Activated T-cell treated with anti-CD3 and anti-CD28 coated beads, Interleukin-2, amount 50 U/mL, for 72 hours (primary cell): ENCODE measurements at regions not wholly inside any gene's neighbourhood (a gene's known extent, or its start where the extent isn't known, plus 50 kb on each side); places are given as distances from the start of the nearest gene placed in this dataset.
"Not testable (repeated sequence)": the region's sequence is repeated elsewhere in the genome, so short reads cannot be mapped to it uniquely, and the experiment has no call there.

ENCODE experiments used
- ATAC-seq, 2 donors: fragments of 150-1000 bp; cut with Tn5 transposase; replicated peaks in 1 of 2; 2 replicates each; pipeline ENCODE4 v1.10.0; 2021; ENCODE audit warnings: moderate library complexity in 2 of 2, mild to moderate bottlenecking in 1 of 2
- DNase-seq, 2 donors: peaks; one replicate each; pipeline ENCODE4 v3.0.0; 2021 to 2022; ENCODE audit warnings: mixed read lengths in 1 of 2
- H3K27ac Mint-ChIP-seq: one replicate; pipeline ENCODE4 v1.8.0; 2022; ENCODE audit warnings: mild to moderate bottlenecking, moderate library complexity, mixed read lengths
- H3K27me3 Mint-ChIP-seq: one replicate; pipeline ENCODE4 v1.8.0; 2022; ENCODE audit warnings: low read depth, mixed read lengths
- H3K36me3 Mint-ChIP-seq, 2 donors: one replicate each; pipeline ENCODE4 v1.8.0; 2022; ENCODE audit warnings: mixed read lengths in 2 of 2, mild to moderate bottlenecking in 1 of 2; ENCODE audit not compliant: insufficient read depth in 2 of 2
- H3K4me1 Mint-ChIP-seq: one replicate; pipeline ENCODE4 v1.8.0; 2022; ENCODE audit warnings: low read depth, mixed read lengths
- H3K4me3 Mint-ChIP-seq, 2 donors: one replicate each; pipeline ENCODE4 v1.8.0; 2022; ENCODE audit warnings: mild to moderate bottlenecking in 2 of 2, mixed read lengths in 2 of 2, moderate library complexity in 2 of 2
- H3K9me3 Mint-ChIP-seq, 2 donors: one replicate each; pipeline ENCODE4 v1.8.0; 2022; ENCODE audit warnings: mixed read lengths in 2 of 2

- DNase-seq (peak; percentile 16 to 34), ATAC-seq (peak; percentile 83 to 90)
- Mint-ChIP-seq H3K4me1 (peaks cover 15% of the 10 kb centered on the region), H3K4me3 (peak overlapping the region; percentile 57 to 73), H3K27ac (peak overlapping the region; percentile 66), H3K36me3 (no peaks in the 10 kb centered on the region), H3K27me3 (no peaks in the 10 kb centered on the region), H3K9me3 (peaks cover 0 to 2% of the 10 kb centered on the region in 2 donors)
Observed at GRCh38 chr10:4902571-4903011, 60.6 kb upstream of the AKR1C1 start.

GRCh38 chr10:4903126-4903525 is 60.1 kb upstream of the AKR1C1 start:
- peak overlapping the region; percentile 66 for H3K27ac Mint-ChIP-seq
- not testable (repeated sequence) for H3K9me3 Mint-ChIP-seq, ATAC-seq, DNase-seq, H3K36me3 Mint-ChIP-seq, H3K27me3 Mint-ChIP-seq
- H3K4me3 Mint-ChIP-seq = peak overlapping the region; percentile 57 to 73
- peaks cover 15% of the 10 kb centered on the region for H3K4me1 Mint-ChIP-seq

- Mint-ChIP-seq H3K4me3 (peak overlapping the region in 1 of 2 donors; percentile 73), H3K4me1 (peaks cover 15% of the 10 kb centered on the region)
- not testable (repeated sequence) for H3K9me3 Mint-ChIP-seq, H3K36me3 Mint-ChIP-seq, H3K27ac Mint-ChIP-seq, ATAC-seq, DNase-seq, H3K27me3 Mint-ChIP-seq
Observed at GRCh38 chr10:4903675-4904074, 59.5 kb upstream of the AKR1C1 start.

- H3K36me3 Mint-ChIP-seq = peaks cover 0 to 6% of the 10 kb centered on the region in 2 donors
- peaks cover 0 to 1% of the 10 kb centered on the region in 2 donors for H3K9me3 Mint-ChIP-seq
- no peak overlapping the region for H3K4me3 Mint-ChIP-seq
- H3K4me1 Mint-ChIP-seq = no peaks in the 10 kb centered on the region
- no peak for ATAC-seq
- no peaks in the 10 kb centered on the region for H3K27me3 Mint-ChIP-seq
- DNase-seq = no peak
- no peak overlapping the region for H3K27ac Mint-ChIP-seq
Observed at GRCh38 chr10:4909118-4909517, 54.1 kb upstream of the AKR1C1 start.
